KMS-11 (cell line): ENCODE measurements at regions not wholly inside any gene's neighbourhood (a gene's known extent, or its start where the extent isn't known, plus 50 kb on each side); places are given as distances from the start of the nearest gene placed in this dataset.
A peak's percentile ranks its signal among the peaks of the same experiment; 100 is the strongest.

Experiments used
- H2AFZ ChIP-seq: fragments of 200-600 bp; sonication (generic); 2 replicates; pipeline ENCODE4 v1.6.1; 2016; ENCODE audit warnings: antibody characterized with exemption, mixed run types, low read depth
- H3K27ac ChIP-seq: fragments of 200-600 bp; sonication (generic); 2 replicates; pipeline ENCODE4 v1.6.1; 2016; ENCODE audit warnings: mild to moderate bottlenecking, mixed run types
- H3K27me3 ChIP-seq: fragments of 200-600 bp; sonication (generic); 2 replicates; pipeline ENCODE4 v1.6.1; 2017; ENCODE audit warnings: mild to moderate bottlenecking, low read depth, mixed run types, moderate library complexity; ENCODE audit not compliant: insufficient read depth
- H3K36me3 ChIP-seq: fragments of 200-600 bp; sonication (generic); 2 replicates; pipeline ENCODE4 v1.6.1; 2017; ENCODE audit warnings: mild to moderate bottlenecking, mixed run types; ENCODE audit not compliant: insufficient read depth
- H3K4me1 ChIP-seq: fragments of 200-600 bp; sonication (generic); 2 replicates; pipeline ENCODE4 v1.6.1; 2016; ENCODE audit warnings: mild to moderate bottlenecking, low read depth, mixed run types; ENCODE audit not compliant: poor library complexity, severe bottlenecking
- H3K4me2 ChIP-seq: fragments of 200-600 bp; sonication (generic); 2 replicates; pipeline ENCODE4 v1.7.0; 2016; ENCODE audit warnings: mild to moderate bottlenecking, mixed run types
- H3K4me3 ChIP-seq: fragments of 200-600 bp; sonication (generic); IDR thresholded peaks from 2 replicates; pipeline ENCODE4 v1.6.1; 2017; ENCODE audit warnings: low read depth, low read length, mixed read lengths; ENCODE audit not compliant: insufficient read depth
- H3K79me2 ChIP-seq: fragments of 200-600 bp; sonication (generic); 2 replicates; pipeline ENCODE4 v1.6.1; 2016; ENCODE audit warnings: low read depth, mixed run types; ENCODE audit not compliant: insufficient read depth
- H3K9ac ChIP-seq: fragments of 200-600 bp; sonication (generic); 2 replicates; pipeline ENCODE4 v1.6.1; 2016; ENCODE audit warnings: mild to moderate bottlenecking, mixed run types
- H4K20me1 ChIP-seq: fragments of 200-600 bp; sonication (generic); 2 replicates; pipeline ENCODE4 v1.6.1; 2016; ENCODE audit warnings: mild to moderate bottlenecking, mixed run types; ENCODE audit not compliant: insufficient read depth
- CTCF ChIP-seq: fragments of 200-600 bp; sonication (generic); conservative IDR thresholded peaks from 2 replicates; pipeline ENCODE4 v1.6.1; 2017; ENCODE audit warnings: low read depth, mild to moderate bottlenecking, antibody characterized with exemption, low read length, moderate library complexity, mixed read lengths

GRCh38 chr16:86015606-86016005 lies 116.6 kb downstream of the IRF8 start:
- no peaks in the 10 kb centered on the region for H3K36me3 ChIP-seq
- H3K9ac ChIP-seq, result no peak overlapping the region
- H3K27ac ChIP-seq, result no peak overlapping the region
- H2AFZ ChIP-seq, result no peak overlapping the region
- TF ChIP-seq CTCF, result no peak
- H3K4me3 ChIP-seq, result no peak overlapping the region
- H4K20me1 ChIP-seq, result no peaks in the 10 kb centered on the region
- H3K27me3 ChIP-seq, result peaks cover 2% of the 10 kb centered on the region; the same call in 1 of the 2 replicates
- no peaks in the 10 kb centered on the region for H3K79me2 ChIP-seq
- H3K4me2 ChIP-seq, result no peak overlapping the region
- H3K4me1 ChIP-seq, result no peaks in the 10 kb centered on the region

DNA sequence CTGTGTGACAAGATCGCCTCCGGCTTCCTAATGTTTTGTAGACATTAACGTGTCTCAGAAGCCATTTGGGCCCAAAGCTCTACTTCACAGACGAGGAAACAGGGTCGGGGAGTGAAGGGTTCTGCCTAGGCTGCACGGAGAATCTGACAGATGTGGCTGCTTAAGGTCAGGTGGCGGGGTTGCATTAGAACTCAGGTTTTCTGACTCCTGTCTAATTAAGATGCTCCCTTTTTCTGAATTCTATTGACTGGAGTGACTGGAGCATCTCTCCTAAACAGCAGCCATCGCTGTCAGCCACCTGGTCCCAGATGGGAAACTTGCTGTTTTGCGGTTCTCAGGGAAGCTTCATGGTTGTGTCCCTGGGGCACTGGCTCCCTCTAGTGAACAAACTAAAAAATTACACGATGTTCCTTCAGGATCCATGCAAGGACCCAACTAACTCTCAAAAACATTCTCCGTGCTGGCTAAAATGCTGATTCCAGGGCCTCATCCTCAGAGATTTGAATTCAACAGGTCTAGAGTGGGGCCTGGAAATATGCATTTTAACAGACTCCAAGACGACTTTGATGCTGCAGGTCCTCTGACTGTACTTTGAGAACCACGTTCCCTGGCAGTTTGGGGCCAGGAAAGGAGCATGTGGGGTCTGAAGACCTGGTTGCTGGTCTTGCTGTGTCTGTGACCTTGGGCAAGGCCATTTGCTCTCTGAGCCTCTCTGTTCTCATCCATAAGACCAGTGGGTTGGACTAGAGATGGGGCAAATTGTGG lies 117.4 kb downstream of the IRF8 start:
- Histone ChIP-seq H3K4me3 (no peak overlapping the region), H3K4me2 (no peak overlapping the region), H3K9ac (no peak overlapping the region), H3K4me1 (no peaks in the 10 kb centered on the region), H3K27ac (no peak overlapping the region), H3K36me3 (no peaks in the 10 kb centered on the region), H4K20me1 (no peaks in the 10 kb centered on the region), H2AFZ (no peak overlapping the region), H3K27me3 (peaks cover 4% of the 10 kb centered on the region; the same call in 1 of the 2 replicates), H3K79me2 (no peaks in the 10 kb centered on the region)
- peak; percentile 81 for TF ChIP-seq CTCF

- no peak overlapping the region for H3K4me3 ChIP-seq
- no peaks in the 10 kb centered on the region for H4K20me1 ChIP-seq
- no peak overlapping the region for H3K4me2 ChIP-seq
- H3K27me3 ChIP-seq, result peaks cover 4% of the 10 kb centered on the region; the same call in 1 of the 2 replicates
- H3K36me3 ChIP-seq, result no peaks in the 10 kb centered on the region
- H3K79me2 ChIP-seq, result no peaks in the 10 kb centered on the region
- H2AFZ ChIP-seq, result no peak overlapping the region
- H3K9ac ChIP-seq, result no peak overlapping the region
- H3K27ac ChIP-seq, result no peak overlapping the region
- TF ChIP-seq CTCF, result no peak
- no peaks in the 10 kb centered on the region for H3K4me1 ChIP-seq
Measured at GRCh38 chr16:86018071-86018470, 119.1 kb downstream of the IRF8 start.

DNA sequence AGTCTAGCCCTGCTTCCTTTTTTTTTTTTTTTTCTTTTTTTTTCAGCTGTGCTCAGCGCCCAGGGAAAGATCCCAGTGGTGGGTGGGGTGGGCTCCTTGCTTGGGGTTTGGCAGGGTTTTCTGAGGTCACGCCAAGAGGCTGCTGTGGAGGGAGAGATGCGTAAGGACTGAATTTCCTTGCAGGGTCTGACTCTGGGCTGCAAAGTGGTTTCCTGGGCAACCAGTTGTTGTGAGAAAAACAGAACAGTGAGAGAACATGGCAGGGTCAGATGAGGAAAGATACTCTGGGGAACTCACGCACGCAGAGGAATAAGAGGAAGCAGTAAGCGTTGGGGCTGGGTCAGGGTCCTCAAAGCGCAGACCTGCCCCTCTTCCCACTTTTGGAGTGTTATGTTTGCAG lies 119.5 kb downstream of the IRF8 start:
- Histone ChIP-seq H3K79me2 (no peaks in the 10 kb centered on the region), H3K4me1 (no peaks in the 10 kb centered on the region)
- no peak for TF ChIP-seq CTCF

More for the DNA sequence above, 119.5 kb downstream of the IRF8 start:
- Histone ChIP-seq H4K20me1 (no peaks in the 10 kb centered on the region), H3K36me3 (no peaks in the 10 kb centered on the region), H3K4me2 (no peak overlapping the region), H3K4me3 (no peak overlapping the region), H3K27ac (no peak overlapping the region), H2AFZ (no peak overlapping the region), H3K9ac (no peak overlapping the region), H3K27me3 (peaks cover 4% of the 10 kb centered on the region; the same call in 1 of the 2 replicates)
